ENCODE measurements at regions not wholly inside any gene's neighbourhood (a gene's known extent, or its start where the extent isn't known, plus 50 kb on each side); places are given as distances from the start of the nearest gene placed in this dataset.

DNA sequence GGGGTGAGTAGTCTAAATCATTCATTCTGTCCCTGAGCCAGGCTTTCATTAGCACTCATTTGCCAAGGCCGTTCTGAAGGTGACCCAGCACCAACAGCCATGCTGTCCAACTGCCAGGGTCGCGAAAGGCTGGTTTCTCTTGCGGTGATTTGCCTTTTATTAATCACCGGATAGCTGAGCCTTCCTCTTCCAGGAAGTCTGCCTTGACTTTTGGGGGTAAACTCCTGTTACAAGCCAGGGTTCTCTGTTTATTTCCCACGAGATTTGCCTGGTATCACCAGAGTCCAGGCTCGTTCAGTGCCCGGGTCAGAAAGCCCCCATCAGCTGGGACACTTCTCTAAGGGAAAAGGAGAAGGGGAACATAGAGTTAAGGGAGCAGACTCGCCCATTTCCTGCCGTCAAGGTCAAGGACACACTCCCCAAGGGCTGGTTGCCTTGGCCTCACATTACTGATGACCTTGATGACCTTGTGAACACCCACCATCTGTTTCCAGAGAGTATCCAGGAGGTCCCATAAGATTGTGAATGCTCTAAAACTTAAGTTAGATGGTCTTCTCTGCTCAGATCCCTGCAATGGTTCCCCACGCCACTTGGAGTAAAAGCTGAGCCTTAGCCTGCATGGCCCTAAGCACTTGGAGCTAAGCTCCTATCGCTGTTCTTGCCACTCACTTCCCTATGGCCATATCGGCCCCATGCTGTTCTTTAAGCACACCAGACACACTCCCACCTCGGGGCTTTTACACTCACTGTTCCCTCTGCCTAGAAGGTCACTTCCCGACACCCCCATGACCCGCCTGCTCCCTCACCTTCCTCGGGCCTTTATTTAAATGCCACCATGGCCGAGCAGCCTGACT is 96.0 kb upstream of the EPCAM start:
- Histone ChIP-seq H3K27me3 (no peaks in the 10 kb centered on the region), H3K4me3 (peak overlapping the region; percentile 38 to 51 (median 49)), H3K4me1 (peaks cover 0 to 16% (median 4%) of the 10 kb centered on the region in 4 donors), H3K36me3 (no peaks in the 10 kb centered on the region), H3K27ac (no peak overlapping the region), H3K9me3 (no peaks in the 10 kb centered on the region)
- TF ChIP-seq, protein P1, sequence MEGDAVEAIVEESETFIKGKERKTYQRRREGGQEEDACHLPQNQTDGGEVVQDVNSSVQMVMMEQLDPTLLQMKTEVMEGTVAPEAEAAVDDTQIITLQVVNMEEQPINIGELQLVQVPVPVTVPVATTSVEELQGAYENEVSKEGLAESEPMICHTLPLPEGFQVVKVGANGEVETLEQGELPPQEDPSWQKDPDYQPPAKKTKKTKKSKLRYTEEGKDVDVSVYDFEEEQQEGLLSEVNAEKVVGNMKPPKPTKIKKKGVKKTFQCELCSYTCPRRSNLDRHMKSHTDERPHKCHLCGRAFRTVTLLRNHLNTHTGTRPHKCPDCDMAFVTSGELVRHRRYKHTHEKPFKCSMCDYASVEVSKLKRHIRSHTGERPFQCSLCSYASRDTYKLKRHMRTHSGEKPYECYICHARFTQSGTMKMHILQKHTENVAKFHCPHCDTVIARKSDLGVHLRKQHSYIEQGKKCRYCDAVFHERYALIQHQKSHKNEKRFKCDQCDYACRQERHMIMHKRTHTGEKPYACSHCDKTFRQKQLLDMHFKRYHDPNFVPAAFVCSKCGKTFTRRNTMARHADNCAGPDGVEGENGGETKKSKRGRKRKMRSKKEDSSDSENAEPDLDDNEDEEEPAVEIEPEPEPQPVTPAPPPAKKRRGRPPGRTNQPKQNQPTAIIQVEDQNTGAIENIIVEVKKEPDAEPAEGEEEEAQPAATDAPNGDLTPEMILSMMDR (IDR thresholded peaks at IDR 0.05): no peak
- no peak for TF ChIP-seq POLR2A (IDR thresholded peaks at IDR 0.05)
- intact Hi-C loops (cut with DNase I): no loop called here
- 37% methylated on average over 10 of the region's 18 CpGs for WGBS (ENCODE audit: insufficient coverage, low coverage, low lambda C conversion rate, missing lambda C conversion rate)
- no peak for DNase-seq
- ATAC-seq: peak in 1 of 4 donors; percentile 6

DNA sequence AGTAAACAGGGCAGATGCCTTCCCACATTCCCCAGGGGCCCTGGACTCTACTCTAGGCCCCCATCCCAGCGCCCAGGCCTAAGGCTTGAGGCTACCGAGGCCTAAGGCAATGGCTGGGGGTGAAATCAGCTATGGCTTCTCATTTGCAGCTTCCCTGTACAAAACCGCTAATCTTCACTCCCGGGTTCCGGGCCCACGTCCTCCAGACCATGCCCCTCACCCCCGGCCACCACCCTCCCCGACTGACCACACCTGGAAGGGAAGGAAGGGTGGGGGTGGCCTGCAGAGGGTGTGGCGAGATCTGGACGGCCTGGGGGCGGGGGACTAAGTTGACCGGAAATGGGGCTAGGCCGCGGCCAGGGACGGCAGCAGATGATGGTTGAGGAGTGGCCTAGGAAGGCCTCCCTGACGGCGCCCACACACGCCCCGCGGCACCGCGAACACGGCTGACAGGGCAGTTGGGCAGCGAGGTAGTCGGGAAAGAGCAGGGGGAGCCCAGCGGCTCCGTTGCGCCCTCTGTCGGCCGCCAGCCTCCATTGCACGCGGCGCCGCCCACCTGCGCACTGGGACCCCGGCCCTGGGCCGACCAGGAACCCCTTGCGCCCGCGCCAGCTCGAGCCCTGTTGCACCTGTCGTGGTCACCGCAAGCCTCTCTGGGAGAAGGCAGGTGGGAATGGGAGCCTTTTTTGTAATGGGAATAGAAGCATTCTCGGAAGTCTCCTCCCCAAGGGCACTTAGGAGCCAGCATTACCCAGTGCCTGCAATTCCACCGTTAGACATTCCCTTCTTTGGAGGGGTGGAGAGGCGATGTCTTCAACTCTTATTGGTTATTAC is 95.9 kb upstream of the CALM2 start:
- no peaks in the 10 kb centered on the region for H3K9me3 ChIP-seq
- H3K36me3 ChIP-seq: no peaks in the 10 kb centered on the region
- H3K4me3 ChIP-seq: peak overlapping the region; percentile 38 to 51 (median 49)
- intact Hi-C loops (cut with DNase I): no loop called here
- TF ChIP-seq, protein P1 (IDR thresholded peaks at IDR 0.05): peak; percentile 97 to 100 (median 98)
- no peak for TF ChIP-seq POLR2A (IDR thresholded peaks at IDR 0.05)
- peaks cover 0 to 16% (median 4%) of the 10 kb centered on the region in 4 donors for H3K4me1 ChIP-seq
- peak; percentile 91 to 98 (median 93) for ATAC-seq
- peak overlapping the region; percentile 14 to 43 (median 16) for H3K27ac ChIP-seq
- WGBS (ENCODE audit: insufficient coverage, low coverage, low lambda C conversion rate, missing lambda C conversion rate): 5% methylated on average over 21 of the region's 46 CpGs
- H3K27me3 ChIP-seq: no peaks in the 10 kb centered on the region
- peak; percentile 70 to 78 (median 74) for DNase-seq

DNA sequence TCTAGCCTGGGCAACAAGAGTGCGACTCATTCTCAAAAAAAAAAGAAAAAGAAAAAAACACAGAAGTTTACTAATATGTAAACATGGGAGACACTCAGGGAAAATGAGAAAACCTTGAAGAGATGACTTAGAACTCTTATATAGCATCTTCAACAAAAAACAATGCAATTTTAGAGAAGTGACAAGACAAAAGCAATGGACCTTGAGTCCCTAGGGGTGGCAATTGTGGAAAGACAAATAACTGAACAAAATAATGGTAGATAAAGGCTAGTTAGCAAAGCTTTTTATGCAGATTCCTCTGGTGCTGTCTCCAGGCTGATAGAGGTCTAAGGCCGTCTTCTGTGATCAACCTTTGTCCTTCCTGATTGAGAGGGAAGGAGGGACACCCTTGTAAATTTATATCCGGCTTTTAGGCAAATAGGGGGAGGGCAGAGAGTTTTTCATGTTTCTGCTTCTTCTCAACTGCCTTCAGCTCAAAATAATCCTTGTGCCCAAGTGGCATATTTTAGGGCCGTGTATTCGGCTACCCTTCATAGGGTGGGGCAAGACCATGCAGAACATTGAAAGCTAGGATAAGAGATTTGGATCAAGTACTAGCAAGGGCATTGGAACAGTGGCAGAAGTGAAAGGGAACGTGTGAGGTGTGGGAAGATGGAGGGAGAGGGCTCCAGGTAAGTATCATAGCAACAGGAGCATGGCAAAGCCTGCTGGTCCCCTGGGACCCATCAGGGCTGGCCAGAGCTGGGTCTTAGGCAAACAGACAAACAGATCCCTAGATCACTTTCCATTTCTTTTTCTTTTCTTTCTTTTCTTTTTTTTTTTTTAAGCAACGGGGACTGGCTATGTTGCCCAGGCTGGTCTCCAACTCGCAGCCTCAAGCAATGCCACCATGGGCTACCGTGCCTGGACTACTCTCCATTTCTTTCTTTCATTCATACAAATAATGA is 95.0 kb upstream of the CALM2 start:
- Histone ChIP-seq H3K27me3 (no peaks in the 10 kb centered on the region), H3K4me1 (peaks cover 0 to 16% (median 4%) of the 10 kb centered on the region in 4 donors), H3K4me3 (no peak overlapping the region), H3K27ac (no peak overlapping the region), H3K36me3 (no peaks in the 10 kb centered on the region), H3K9me3 (no peaks in the 10 kb centered on the region)
- no peak for DNase-seq
- intact Hi-C loops (cut with DNase I): no loop called here
- no peak for ATAC-seq
- WGBS (ENCODE audit: insufficient coverage, low coverage, low lambda C conversion rate, missing lambda C conversion rate): 86% methylated on average over 7 of the region's 9 CpGs
- no peak for TF ChIP-seq POLR2A (IDR thresholded peaks at IDR 0.05)
- TF ChIP-seq, protein P1 (IDR thresholded peaks at IDR 0.05): no peak

DNA sequence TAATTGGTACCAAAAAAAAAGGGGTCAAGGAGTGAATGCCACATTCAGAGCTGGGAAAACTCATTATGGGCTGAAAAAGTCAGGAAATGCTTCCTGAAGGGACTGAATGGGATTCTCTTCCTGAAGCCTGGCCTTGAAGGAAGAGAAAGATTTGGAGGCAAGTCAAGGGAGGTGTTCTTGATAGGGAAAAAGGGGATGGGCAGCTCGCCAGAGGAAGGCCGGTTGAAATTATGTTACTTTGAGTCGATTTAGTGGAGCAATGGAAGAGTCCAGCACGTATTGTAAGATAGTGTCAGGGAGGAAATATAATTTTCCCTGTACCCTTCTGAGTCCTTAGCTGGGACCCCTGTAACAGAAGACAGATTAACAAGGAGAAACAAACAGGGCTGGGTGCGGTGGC is 94.1 kb upstream of the CALM2 start:
- DNase-seq (no peak), ATAC-seq (no peak)
- peaks cover 0 to 19% (median 6%) of the 10 kb centered on the region in 4 donors for H3K4me1 ChIP-seq
- H3K36me3 ChIP-seq: no peaks in the 10 kb centered on the region
- H3K27ac ChIP-seq: no peak overlapping the region
- intact Hi-C loops (cut with DNase I): no loop called here
- TF ChIP-seq, protein P1 (IDR thresholded peaks at IDR 0.05): no peak
- no peak for TF ChIP-seq POLR2A (IDR thresholded peaks at IDR 0.05)
- H3K4me3 ChIP-seq: no peak overlapping the region
- H3K9me3 ChIP-seq: no peaks in the 10 kb centered on the region
- 80% methylated on average over 5 of the region's 5 CpGs for WGBS (ENCODE audit: insufficient coverage, low coverage, low lambda C conversion rate, missing lambda C conversion rate)
- no peaks in the 10 kb centered on the region for H3K27me3 ChIP-seq

Measured in right lobe of liver (tissue), 6 donors.